ENCODE measurements at regions not wholly inside any gene's neighbourhood (a gene's known extent, or its start where the extent isn't known, plus 50 kb on each side); places are given as distances from the start of the nearest gene placed in this dataset.

GRCh38 chr3:187836823-187837770, 91.8 kb upstream of the BCL6 start:
- Histone ChIP-seq H3K9me3 (ENCODE audit: control insufficient read depth in 3 of 3, low read length in 3 of 3) (no peaks in the 10 kb centered on the region), H3K4me1 (ENCODE audit: control insufficient read depth in 3 of 3, insufficient read depth in 3 of 3, low read length in 3 of 3) (no peaks in the 10 kb centered on the region), H3K9ac (ENCODE audit: low read depth in 1 of 3, low read length in 3 of 3) (no peak overlapping the region), H3K4me3 (ENCODE audit: low read length in 3 of 3) (no peak overlapping the region), H3K27me3 (ENCODE audit: control insufficient read depth in 3 of 3, insufficient read depth in 3 of 3, low read length in 3 of 3) (no peaks in the 10 kb centered on the region), H3K36me3 (ENCODE audit: control insufficient read depth in 3 of 3, insufficient read depth in 3 of 3, low read length in 3 of 3) (no peaks in the 10 kb centered on the region), H3K27ac (ENCODE audit: low read depth, low read length) (no peak overlapping the region)

- no peaks in the 10 kb centered on the region for H3K27me3 ChIP-seq (ENCODE audit: control insufficient read depth in 3 of 3, insufficient read depth in 3 of 3, low read length in 3 of 3)
- H3K9ac ChIP-seq (ENCODE audit: low read depth in 1 of 3, low read length in 3 of 3) = no peak overlapping the region
- no peaks in the 10 kb centered on the region for H3K9me3 ChIP-seq (ENCODE audit: control insufficient read depth in 3 of 3, low read length in 3 of 3)
- no peaks in the 10 kb centered on the region for H3K36me3 ChIP-seq (ENCODE audit: control insufficient read depth in 3 of 3, insufficient read depth in 3 of 3, low read length in 3 of 3)
- H3K27ac ChIP-seq (ENCODE audit: low read depth, low read length) = no peak overlapping the region
- no peaks in the 10 kb centered on the region for H3K4me1 ChIP-seq (ENCODE audit: control insufficient read depth in 3 of 3, insufficient read depth in 3 of 3, low read length in 3 of 3)
- H3K4me3 ChIP-seq (ENCODE audit: low read length in 3 of 3) = no peak overlapping the region
Observed at GRCh38 chr3:187838016-187838540, 92.8 kb upstream of the BCL6 start.

GRCh38 chr3:187839422-187839821, 94.2 kb upstream of the BCL6 start:
- H3K9me3 ChIP-seq (ENCODE audit: control insufficient read depth in 3 of 3, low read length in 3 of 3) = no peaks in the 10 kb centered on the region
- no peaks in the 10 kb centered on the region for H3K27me3 ChIP-seq (ENCODE audit: control insufficient read depth in 3 of 3, insufficient read depth in 3 of 3, low read length in 3 of 3)
- no peaks in the 10 kb centered on the region for H3K4me1 ChIP-seq (ENCODE audit: control insufficient read depth in 3 of 3, insufficient read depth in 3 of 3, low read length in 3 of 3)
- no peak overlapping the region for H3K9ac ChIP-seq (ENCODE audit: low read depth in 1 of 3, low read length in 3 of 3)
- H3K27ac ChIP-seq (ENCODE audit: low read depth, low read length) = no peak overlapping the region
- H3K36me3 ChIP-seq (ENCODE audit: control insufficient read depth in 3 of 3, insufficient read depth in 3 of 3, low read length in 3 of 3) = no peaks in the 10 kb centered on the region
- no peak overlapping the region for H3K4me3 ChIP-seq (ENCODE audit: low read length in 3 of 3)

GRCh38 chr3:187840856-187841255, 95.6 kb upstream of the BCL6 start:
- no peaks in the 10 kb centered on the region for H3K36me3 ChIP-seq (ENCODE audit: control insufficient read depth in 3 of 3, insufficient read depth in 3 of 3, low read length in 3 of 3)
- no peak overlapping the region for H3K9ac ChIP-seq (ENCODE audit: low read depth in 1 of 3, low read length in 3 of 3)
- H3K4me1 ChIP-seq (ENCODE audit: control insufficient read depth in 3 of 3, insufficient read depth in 3 of 3, low read length in 3 of 3) = no peaks in the 10 kb centered on the region
- no peaks in the 10 kb centered on the region for H3K9me3 ChIP-seq (ENCODE audit: control insufficient read depth in 3 of 3, low read length in 3 of 3)
- H3K4me3 ChIP-seq (ENCODE audit: low read length in 3 of 3) = no peak overlapping the region
- no peaks in the 10 kb centered on the region for H3K27me3 ChIP-seq (ENCODE audit: control insufficient read depth in 3 of 3, insufficient read depth in 3 of 3, low read length in 3 of 3)
- H3K27ac ChIP-seq (ENCODE audit: low read depth, low read length) = no peak overlapping the region

- Histone ChIP-seq H3K36me3 (ENCODE audit: control insufficient read depth in 3 of 3, insufficient read depth in 3 of 3, low read length in 3 of 3) (no peaks in the 10 kb centered on the region), H3K27me3 (ENCODE audit: control insufficient read depth in 3 of 3, insufficient read depth in 3 of 3, low read length in 3 of 3) (no peaks in the 10 kb centered on the region), H3K9ac (ENCODE audit: low read depth in 1 of 3, low read length in 3 of 3) (no peak overlapping the region), H3K27ac (ENCODE audit: low read depth, low read length) (no peak overlapping the region), H3K4me1 (ENCODE audit: control insufficient read depth in 3 of 3, insufficient read depth in 3 of 3, low read length in 3 of 3) (no peaks in the 10 kb centered on the region), H3K4me3 (ENCODE audit: low read length in 3 of 3) (no peak overlapping the region), H3K9me3 (ENCODE audit: control insufficient read depth in 3 of 3, low read length in 3 of 3) (no peaks in the 10 kb centered on the region)
Observed at GRCh38 chr3:187841560-187841959, 96.3 kb upstream of the BCL6 start.

- H3K36me3 ChIP-seq (ENCODE audit: control insufficient read depth in 3 of 3, insufficient read depth in 3 of 3, low read length in 3 of 3) = no peaks in the 10 kb centered on the region
- H3K4me1 ChIP-seq (ENCODE audit: control insufficient read depth in 3 of 3, insufficient read depth in 3 of 3, low read length in 3 of 3) = no peaks in the 10 kb centered on the region
- H3K27ac ChIP-seq (ENCODE audit: low read depth, low read length) = no peak overlapping the region
- H3K9ac ChIP-seq (ENCODE audit: low read depth in 1 of 3, low read length in 3 of 3) = no peak overlapping the region
- H3K9me3 ChIP-seq (ENCODE audit: control insufficient read depth in 3 of 3, low read length in 3 of 3) = no peaks in the 10 kb centered on the region
- H3K4me3 ChIP-seq (ENCODE audit: low read length in 3 of 3) = no peak overlapping the region
- H3K27me3 ChIP-seq (ENCODE audit: control insufficient read depth in 3 of 3, insufficient read depth in 3 of 3, low read length in 3 of 3) = no peaks in the 10 kb centered on the region
Observed at GRCh38 chr3:187843654-187844053, 98.4 kb upstream of the BCL6 start.

- Histone ChIP-seq H3K4me1 (ENCODE audit: control insufficient read depth in 3 of 3, insufficient read depth in 3 of 3, low read length in 3 of 3) (no peaks in the 10 kb centered on the region), H3K36me3 (ENCODE audit: control insufficient read depth in 3 of 3, insufficient read depth in 3 of 3, low read length in 3 of 3) (no peaks in the 10 kb centered on the region), H3K9me3 (ENCODE audit: control insufficient read depth in 3 of 3, low read length in 3 of 3) (no peaks in the 10 kb centered on the region), H3K27ac (ENCODE audit: low read depth, low read length) (no peak overlapping the region), H3K9ac (ENCODE audit: low read depth in 1 of 3, low read length in 3 of 3) (no peak overlapping the region), H3K27me3 (ENCODE audit: control insufficient read depth in 3 of 3, insufficient read depth in 3 of 3, low read length in 3 of 3) (no peaks in the 10 kb centered on the region), H3K4me3 (ENCODE audit: low read length in 3 of 3) (no peak overlapping the region)
Observed at GRCh38 chr3:187844708-187845107, 99.4 kb upstream of the BCL6 start.

- Histone ChIP-seq H3K9me3 (ENCODE audit: control insufficient read depth in 3 of 3, low read length in 3 of 3) (no peaks in the 10 kb centered on the region), H3K4me3 (ENCODE audit: low read length in 3 of 3) (no peak overlapping the region), H3K4me1 (ENCODE audit: control insufficient read depth in 3 of 3, insufficient read depth in 3 of 3, low read length in 3 of 3) (no peaks in the 10 kb centered on the region), H3K27me3 (ENCODE audit: control insufficient read depth in 3 of 3, insufficient read depth in 3 of 3, low read length in 3 of 3) (no peaks in the 10 kb centered on the region), H3K36me3 (ENCODE audit: control insufficient read depth in 3 of 3, insufficient read depth in 3 of 3, low read length in 3 of 3) (no peaks in the 10 kb centered on the region), H3K9ac (ENCODE audit: low read depth in 1 of 3, low read length in 3 of 3) (no peak overlapping the region), H3K27ac (ENCODE audit: low read depth, low read length) (no peak overlapping the region)
Observed at GRCh38 chr3:187845826-187846225, 100.6 kb upstream of the BCL6 start.

- Histone ChIP-seq H3K9ac (ENCODE audit: low read depth in 1 of 3, low read length in 3 of 3) (no peak overlapping the region), H3K4me3 (ENCODE audit: low read length in 3 of 3) (no peak overlapping the region), H3K27me3 (ENCODE audit: control insufficient read depth in 3 of 3, insufficient read depth in 3 of 3, low read length in 3 of 3) (no peaks in the 10 kb centered on the region), H3K4me1 (ENCODE audit: control insufficient read depth in 3 of 3, insufficient read depth in 3 of 3, low read length in 3 of 3) (no peaks in the 10 kb centered on the region), H3K9me3 (ENCODE audit: control insufficient read depth in 3 of 3, low read length in 3 of 3) (peaks cover 0 to 7% (median 4%) of the 10 kb centered on the region in 3 donors), H3K36me3 (ENCODE audit: control insufficient read depth in 3 of 3, insufficient read depth in 3 of 3, low read length in 3 of 3) (no peaks in the 10 kb centered on the region), H3K27ac (ENCODE audit: low read depth, low read length) (no peak overlapping the region)
Observed at GRCh38 chr3:187848401-187848800, 103.1 kb upstream of the BCL6 start.

- H3K9ac ChIP-seq (ENCODE audit: low read depth in 1 of 3, low read length in 3 of 3) = no peak overlapping the region
- peaks cover 0 to 7% (median 4%) of the 10 kb centered on the region in 3 donors for H3K9me3 ChIP-seq (ENCODE audit: control insufficient read depth in 3 of 3, low read length in 3 of 3)
- H3K4me1 ChIP-seq (ENCODE audit: control insufficient read depth in 3 of 3, insufficient read depth in 3 of 3, low read length in 3 of 3) = no peaks in the 10 kb centered on the region
- H3K4me3 ChIP-seq (ENCODE audit: low read length in 3 of 3) = no peak overlapping the region
- H3K36me3 ChIP-seq (ENCODE audit: control insufficient read depth in 3 of 3, insufficient read depth in 3 of 3, low read length in 3 of 3) = no peaks in the 10 kb centered on the region
- H3K27ac ChIP-seq (ENCODE audit: low read depth, low read length) = no peak overlapping the region
- no peaks in the 10 kb centered on the region for H3K27me3 ChIP-seq (ENCODE audit: control insufficient read depth in 3 of 3, insufficient read depth in 3 of 3, low read length in 3 of 3)
Observed at GRCh38 chr3:187849016-187849654, 103.9 kb upstream of the BCL6 start.

All from skeletal muscle tissue (tissue), 3 donors.